ENCODE measurements at regions not wholly inside any gene's neighbourhood (a gene's known extent, or its start where the extent isn't known, plus 50 kb on each side); places are given as distances from the start of the nearest gene placed in this dataset.

DNA sequence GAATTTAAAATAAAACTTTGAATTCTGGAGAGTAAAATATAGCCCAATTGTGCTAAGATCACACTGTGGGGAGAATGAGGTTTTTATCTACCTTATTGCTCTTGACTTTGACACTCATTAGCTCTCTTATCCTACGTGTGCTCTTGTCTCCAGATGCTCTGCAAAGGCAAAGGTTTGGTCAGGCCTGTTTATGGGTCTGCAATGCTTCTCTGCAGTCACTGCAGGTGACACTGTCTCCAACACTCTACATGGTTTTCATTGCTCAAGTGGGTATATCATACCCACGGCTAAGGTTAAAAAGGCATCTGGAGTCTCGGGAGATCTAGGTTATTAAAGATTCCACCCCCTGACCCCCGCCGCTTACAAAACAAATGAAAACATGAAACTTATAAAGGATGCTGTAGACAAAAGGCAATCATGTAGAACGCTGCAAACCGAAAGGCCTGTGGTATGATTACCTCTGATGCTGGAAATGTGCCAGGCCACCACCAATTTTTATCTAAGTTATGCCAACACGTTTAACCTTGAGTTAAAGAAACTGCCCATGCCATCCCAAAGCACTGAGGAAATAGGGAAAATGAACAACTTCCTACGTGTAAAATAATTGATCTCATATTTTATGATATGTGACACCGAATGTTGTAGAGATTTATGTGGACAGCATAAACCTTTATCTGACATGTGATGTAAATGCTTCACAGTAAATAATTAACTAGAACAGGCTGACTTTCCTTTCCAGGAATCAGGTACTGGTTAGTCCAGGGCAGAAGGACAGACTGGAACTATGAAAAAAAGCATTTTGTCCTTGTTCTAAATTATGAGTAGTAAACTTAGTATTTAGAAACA is 238.2 kb upstream of the NOX3 start:
- H3K4me3 ChIP-seq = no peak overlapping the region
- H3K4me1 ChIP-seq = no peaks in the 10 kb centered on the region
- no peak overlapping the region for H3K27ac ChIP-seq
- H3K9me3 ChIP-seq = no peaks in the 10 kb centered on the region
- H3K27me3 ChIP-seq = no peaks in the 10 kb centered on the region
- no peak for DNase-seq (ENCODE audit: low spot score in 2 of 2)
- intact Hi-C loops (cut with DNase I) = no loop called here
- TF ChIP-seq, protein P1, sequence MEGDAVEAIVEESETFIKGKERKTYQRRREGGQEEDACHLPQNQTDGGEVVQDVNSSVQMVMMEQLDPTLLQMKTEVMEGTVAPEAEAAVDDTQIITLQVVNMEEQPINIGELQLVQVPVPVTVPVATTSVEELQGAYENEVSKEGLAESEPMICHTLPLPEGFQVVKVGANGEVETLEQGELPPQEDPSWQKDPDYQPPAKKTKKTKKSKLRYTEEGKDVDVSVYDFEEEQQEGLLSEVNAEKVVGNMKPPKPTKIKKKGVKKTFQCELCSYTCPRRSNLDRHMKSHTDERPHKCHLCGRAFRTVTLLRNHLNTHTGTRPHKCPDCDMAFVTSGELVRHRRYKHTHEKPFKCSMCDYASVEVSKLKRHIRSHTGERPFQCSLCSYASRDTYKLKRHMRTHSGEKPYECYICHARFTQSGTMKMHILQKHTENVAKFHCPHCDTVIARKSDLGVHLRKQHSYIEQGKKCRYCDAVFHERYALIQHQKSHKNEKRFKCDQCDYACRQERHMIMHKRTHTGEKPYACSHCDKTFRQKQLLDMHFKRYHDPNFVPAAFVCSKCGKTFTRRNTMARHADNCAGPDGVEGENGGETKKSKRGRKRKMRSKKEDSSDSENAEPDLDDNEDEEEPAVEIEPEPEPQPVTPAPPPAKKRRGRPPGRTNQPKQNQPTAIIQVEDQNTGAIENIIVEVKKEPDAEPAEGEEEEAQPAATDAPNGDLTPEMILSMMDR (IDR thresholded peaks at IDR 0.05) = no peak
- H3K36me3 ChIP-seq = no peaks in the 10 kb centered on the region

DNA sequence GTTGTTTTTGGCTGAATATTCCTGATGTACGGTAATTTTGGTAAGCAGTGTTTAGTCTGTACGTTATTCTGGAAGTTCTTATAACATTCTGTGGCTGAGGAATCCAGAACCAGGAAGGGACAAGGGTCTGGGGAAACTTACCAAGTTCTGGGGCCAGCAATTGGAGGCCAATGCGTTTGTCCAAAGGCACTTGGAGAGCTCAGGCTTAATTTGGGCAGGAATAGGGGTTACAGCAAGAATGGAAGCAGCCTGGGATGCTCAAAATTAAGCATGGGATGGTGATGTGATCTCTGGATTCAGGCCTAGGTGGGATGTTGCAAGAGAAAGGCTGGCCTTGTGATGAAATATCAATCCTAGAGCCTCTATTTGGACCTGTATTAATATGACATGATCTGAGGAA is 235.2 kb upstream of the NOX3 start:
- H3K4me1 ChIP-seq = no peaks in the 10 kb centered on the region

DNA sequence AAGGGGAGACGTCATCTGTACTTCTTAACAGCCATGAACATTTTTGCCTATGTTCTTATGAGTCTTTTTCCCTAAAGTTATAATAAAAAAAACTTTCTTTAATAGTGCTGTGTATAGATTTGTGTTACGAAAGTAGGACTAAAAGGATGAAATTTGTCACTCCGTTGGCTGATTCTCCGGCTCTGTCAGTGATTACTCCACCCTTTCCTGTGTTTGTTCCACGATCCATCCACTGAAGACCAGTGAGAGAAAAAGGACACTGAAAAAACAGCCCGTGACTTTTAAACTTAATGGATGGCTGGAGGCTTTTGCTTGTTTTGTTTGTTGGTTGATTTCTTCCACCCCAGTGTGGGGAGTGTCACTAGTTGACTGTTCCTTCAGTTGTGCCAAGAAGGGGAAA is 232.0 kb upstream of the NOX3 start:
- TF ChIP-seq, protein P1 (IDR thresholded peaks at IDR 0.05) = no peak
- Histone ChIP-seq H3K9me3 (no peaks in the 10 kb centered on the region), H3K4me3 (no peak overlapping the region), H3K36me3 (no peaks in the 10 kb centered on the region), H3K27me3 (no peaks in the 10 kb centered on the region), H3K4me1 (no peaks in the 10 kb centered on the region), H3K27ac (no peak overlapping the region)
- no peak for DNase-seq (ENCODE audit: low spot score in 2 of 2)
- intact Hi-C loops (cut with DNase I) = no loop called here

More for the DNA sequence above, 235.2 kb upstream of the NOX3 start:
- no peak overlapping the region for H3K4me3 ChIP-seq
- no peak overlapping the region for H3K27ac ChIP-seq
- TF ChIP-seq, protein P1 (IDR thresholded peaks at IDR 0.05) = no peak
- no peaks in the 10 kb centered on the region for H3K27me3 ChIP-seq
- H3K9me3 ChIP-seq = no peaks in the 10 kb centered on the region
- no peaks in the 10 kb centered on the region for H3K36me3 ChIP-seq
- DNase-seq (ENCODE audit: low spot score in 2 of 2) = no peak
- intact Hi-C loops (cut with DNase I) = no loop called here

DNA sequence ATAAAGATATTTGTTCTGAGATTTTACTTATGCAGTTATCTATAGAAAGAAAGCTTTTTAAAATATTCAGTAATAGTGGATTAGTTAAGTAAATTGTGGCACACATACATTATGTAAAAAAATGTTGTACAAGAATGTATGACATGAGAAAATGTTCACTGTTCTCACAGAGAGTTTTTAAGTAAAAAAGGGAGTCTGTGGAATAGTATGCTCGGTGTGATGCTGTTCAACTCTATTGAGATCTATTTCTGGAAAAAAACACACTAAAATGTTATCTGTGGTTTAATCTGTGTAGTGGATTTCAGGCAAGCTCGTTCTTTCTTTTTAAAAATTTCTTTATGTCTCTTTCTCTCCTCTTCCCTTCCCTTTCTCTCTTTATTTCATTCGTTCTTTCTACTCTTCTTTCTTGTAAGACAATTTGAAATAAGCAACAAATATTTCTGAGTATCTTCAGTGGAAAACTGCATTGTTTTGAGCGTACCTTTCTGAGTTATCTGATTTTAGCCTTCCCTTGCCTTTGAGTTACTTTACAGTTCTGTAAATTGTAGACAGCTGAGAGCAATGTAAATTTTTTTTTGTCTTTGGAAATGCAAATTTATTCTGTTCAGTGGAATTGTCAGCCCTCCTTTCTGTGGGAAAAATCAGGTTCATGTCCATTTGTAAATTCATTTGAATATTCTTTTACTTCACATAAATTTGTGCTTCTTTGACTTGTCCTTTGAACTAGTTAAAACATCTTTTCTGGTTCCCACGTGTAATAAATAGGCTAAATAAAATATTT is 229.0 kb upstream of the NOX3 start:
- Histone ChIP-seq H3K4me1 (no peaks in the 10 kb centered on the region), H3K36me3 (no peaks in the 10 kb centered on the region), H3K27me3 (no peaks in the 10 kb centered on the region), H3K27ac (no peak overlapping the region), H3K9me3 (no peaks in the 10 kb centered on the region), H3K4me3 (no peak overlapping the region)
- intact Hi-C loops (cut with DNase I) = no loop called here
- no peak for DNase-seq (ENCODE audit: low spot score in 2 of 2)
- TF ChIP-seq, protein P1 (IDR thresholded peaks at IDR 0.05) = no peak

DNA sequence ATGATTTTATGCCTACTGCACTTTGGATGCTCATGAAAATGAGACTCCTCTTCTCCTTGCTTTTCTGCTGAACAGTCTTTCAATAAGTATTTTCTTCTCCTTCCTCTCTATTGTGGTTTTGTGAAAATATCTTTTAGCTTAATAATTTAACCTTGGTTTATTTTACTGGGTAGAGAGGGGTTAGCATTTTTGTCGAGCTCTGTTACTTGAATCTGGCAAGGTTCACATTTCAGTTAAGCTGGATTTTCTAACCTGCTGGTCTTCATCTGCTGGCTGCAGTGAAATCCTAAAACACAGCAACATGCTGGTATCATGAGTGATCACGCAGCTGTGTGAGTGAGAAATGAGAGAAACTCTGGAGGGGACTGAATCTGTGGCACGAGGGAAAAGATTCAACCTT is 222.7 kb upstream of the NOX3 start:
- intact Hi-C loops (cut with DNase I) = no loop called here
- Histone ChIP-seq H3K4me1 (no peaks in the 10 kb centered on the region), H3K36me3 (no peaks in the 10 kb centered on the region), H3K4me3 (no peak overlapping the region), H3K27ac (no peak overlapping the region), H3K9me3 (no peaks in the 10 kb centered on the region), H3K27me3 (no peaks in the 10 kb centered on the region)
- TF ChIP-seq, protein P1 (IDR thresholded peaks at IDR 0.05) = no peak
- DNase-seq (ENCODE audit: low spot score in 2 of 2) = no peak

Measured in ascending aorta (tissue), 2 donors.